ENCODE measurements at regions not wholly inside any gene's neighbourhood (a gene's known extent, or its start where the extent isn't known, plus 50 kb on each side); places are given as distances from the start of the nearest gene placed in this dataset.
A peak's percentile ranks its signal among the peaks of the same experiment; 100 is the strongest.

- intact Hi-C loops (cut with DNase I) = no loop called here
- H3K4me3 ChIP-seq = no peak overlapping the region
- H3K4me1 ChIP-seq = peaks cover 0 to 3% of the 10 kb centered on the region in 2 donors
- no peaks in the 10 kb centered on the region for H3K9me3 ChIP-seq
- no peaks in the 10 kb centered on the region for H3K36me3 ChIP-seq
- no peak overlapping the region for H3K27ac ChIP-seq
- no peaks in the 10 kb centered on the region for H3K27me3 ChIP-seq
- no peak for DNase-seq (ENCODE audit: low spot score in 2 of 2)
- TF ChIP-seq CTCF (IDR thresholded peaks at IDR 0.05) = no peak
These were observed 418.4 kb upstream of the RARB start for GRCh38 chr3:25009665-25010064.

- Histone ChIP-seq H3K36me3 (no peaks in the 10 kb centered on the region), H3K9me3 (no peaks in the 10 kb centered on the region), H3K4me3 (no peak overlapping the region), H3K4me1 (no peaks in the 10 kb centered on the region), H3K27ac (no peak overlapping the region), H3K27me3 (no peaks in the 10 kb centered on the region)
- DNase-seq (ENCODE audit: low spot score in 2 of 2) = no peak
- no peak for TF ChIP-seq CTCF (IDR thresholded peaks at IDR 0.05)
- intact Hi-C loops (cut with DNase I) = no loop called here
These were observed 412.5 kb upstream of the RARB start for GRCh38 chr3:25015599-25015998.

GRCh38 chr3:25018909-25019308 lies 409.2 kb upstream of the RARB start:
- Histone ChIP-seq H3K9me3 (no peaks in the 10 kb centered on the region), H3K27ac (no peak overlapping the region), H3K4me1 (no peaks in the 10 kb centered on the region), H3K27me3 (no peaks in the 10 kb centered on the region), H3K4me3 (no peak overlapping the region), H3K36me3 (no peaks in the 10 kb centered on the region)
- no peak for DNase-seq (ENCODE audit: low spot score in 2 of 2)
- no peak for TF ChIP-seq CTCF (IDR thresholded peaks at IDR 0.05)
- intact Hi-C loops (cut with DNase I) = no loop called here

GRCh38 chr3:25019506-25019905 lies 408.6 kb upstream of the RARB start:
- Histone ChIP-seq H3K36me3 (no peaks in the 10 kb centered on the region), H3K9me3 (no peaks in the 10 kb centered on the region), H3K4me1 (no peaks in the 10 kb centered on the region), H3K4me3 (no peak overlapping the region), H3K27me3 (no peaks in the 10 kb centered on the region), H3K27ac (no peak overlapping the region)
- intact Hi-C loops (cut with DNase I) = no loop called here
- TF ChIP-seq CTCF (IDR thresholded peaks at IDR 0.05) = no peak
- no peak for DNase-seq (ENCODE audit: low spot score in 2 of 2)

GRCh38 chr3:25021816-25022215 lies 406.2 kb upstream of the RARB start:
- intact Hi-C loops (cut with DNase I) = loop anchor here (2.0 kb wide), 1 partner anchor 51 kb away; no protein-coding TSS in a partner anchor
- Histone ChIP-seq H3K36me3 (no peaks in the 10 kb centered on the region), H3K4me3 (no peak overlapping the region), H3K27ac (no peak overlapping the region), H3K4me1 (no peaks in the 10 kb centered on the region), H3K9me3 (no peaks in the 10 kb centered on the region), H3K27me3 (no peaks in the 10 kb centered on the region)
- TF ChIP-seq CTCF (IDR thresholded peaks at IDR 0.05) = peak in 2 of 3 experiments; percentile 24 to 52
- no peak for DNase-seq (ENCODE audit: low spot score in 2 of 2)

- no peak overlapping the region for H3K4me3 ChIP-seq
- no peaks in the 10 kb centered on the region for H3K36me3 ChIP-seq
- no peak for DNase-seq (ENCODE audit: low spot score in 2 of 2)
- no peaks in the 10 kb centered on the region for H3K27me3 ChIP-seq
- intact Hi-C loops (cut with DNase I) = loop anchor here (2.0 kb wide), 1 partner anchor 53 kb away; no protein-coding TSS in a partner anchor
- no peaks in the 10 kb centered on the region for H3K9me3 ChIP-seq
- H3K4me1 ChIP-seq = no peaks in the 10 kb centered on the region
- TF ChIP-seq CTCF (IDR thresholded peaks at IDR 0.05) = no peak
- no peak overlapping the region for H3K27ac ChIP-seq
These were observed 404.2 kb upstream of the RARB start for GRCh38 chr3:25023876-25024275.

Measured in ascending aorta (tissue), 2 donors.